Urothelium cell line (cell line): ENCODE measurements at regions not wholly inside any gene's neighbourhood (a gene's known extent, or its start where the extent isn't known, plus 50 kb on each side); places are given as distances from the start of the nearest gene placed in this dataset.
A peak's percentile ranks its signal among the peaks of the same experiment; 100 is the strongest.

Source experiments
- DNase-seq: peaks from one replicate; pipeline ENCODE4 v3.0.0; 2011; ENCODE audit warnings: low spot score, mixed read lengths
- FAIRE-seq: peaks from 2 replicates; lab custom pipeline; 2011; peaks lifted over from hg19 to GRCh38; lab: Jason Lieb, UNC

DNA sequence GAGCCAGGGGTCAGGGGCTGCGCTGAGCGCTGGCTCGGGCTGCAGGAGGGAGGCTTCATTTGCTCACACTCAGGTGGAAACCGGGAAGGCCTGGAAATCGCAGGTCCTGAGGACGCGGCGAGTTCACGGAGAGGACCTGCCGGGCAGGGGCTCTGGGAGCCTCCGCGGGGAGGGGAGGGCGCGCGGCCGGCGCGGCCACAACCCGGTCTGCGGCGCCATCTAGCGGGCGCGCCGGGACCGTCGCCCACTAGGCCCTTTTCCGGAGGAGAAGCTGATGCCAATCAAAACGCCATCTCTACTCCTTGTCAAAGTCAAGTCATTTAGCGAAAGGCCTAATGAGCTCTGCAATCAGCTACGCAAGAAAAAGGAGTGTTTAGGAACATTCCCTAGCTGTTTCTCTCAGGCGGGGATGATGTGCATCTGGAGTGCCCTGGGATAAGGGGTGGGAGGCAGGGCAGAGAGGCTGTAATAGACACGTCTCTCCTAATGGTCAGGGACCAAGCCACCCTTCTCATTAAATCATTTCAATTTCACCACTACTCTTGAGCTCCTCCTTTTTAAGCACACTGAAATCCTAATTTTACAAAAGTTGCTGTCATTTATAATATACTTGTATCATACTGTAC is 885.8 kb upstream of the TMEM132C start:
- FAIRE-seq, result no peak
- peak; percentile 81 for DNase-seq

DNA sequence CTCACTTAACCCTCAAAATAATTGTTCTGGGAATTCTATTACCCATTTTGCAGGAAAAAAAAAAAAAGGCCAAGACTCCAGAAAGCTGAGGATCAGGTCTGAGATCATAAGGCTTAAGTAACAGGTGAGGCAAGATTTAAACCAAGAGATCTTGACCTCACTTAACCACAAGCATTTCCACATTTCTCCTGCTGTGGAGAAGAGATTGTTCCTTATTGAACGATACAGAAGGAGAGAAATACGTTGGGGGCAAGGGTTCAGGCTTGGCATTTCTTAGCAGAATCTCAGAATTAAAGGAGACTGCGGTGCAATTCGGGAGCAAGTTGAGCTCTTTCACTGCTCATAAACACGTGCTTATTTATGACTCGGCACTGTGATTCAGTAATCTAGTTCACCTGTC is 885.3 kb upstream of the TMEM132C start:
- no peak for DNase-seq
- FAIRE-seq, result no peak

DNA sequence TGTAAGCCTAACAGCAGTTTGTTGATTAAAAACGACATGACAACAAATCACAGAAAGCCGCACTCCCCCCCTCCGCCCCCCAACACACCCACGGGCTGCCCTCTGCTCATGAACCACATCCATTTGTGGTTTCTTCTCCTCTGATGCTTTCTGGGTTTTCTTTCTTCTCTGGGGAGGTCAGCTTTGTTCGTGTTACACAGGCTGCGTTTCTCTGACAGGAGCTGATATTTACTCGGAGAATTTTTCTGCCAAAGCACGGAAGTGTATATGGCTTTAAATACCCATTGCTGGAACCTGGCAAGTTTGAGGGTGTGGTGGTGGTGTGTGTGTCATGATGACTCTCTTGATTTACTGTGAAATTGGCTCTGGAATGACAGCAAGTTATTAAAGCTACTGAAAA is 883.7 kb upstream of the TMEM132C start:
- no peak for FAIRE-seq
- peak; percentile 62 for DNase-seq

GRCh38 chr12:127386723-127387122 is 880.2 kb upstream of the TMEM132C start:
- no peak for FAIRE-seq
- no peak for DNase-seq

DNA sequence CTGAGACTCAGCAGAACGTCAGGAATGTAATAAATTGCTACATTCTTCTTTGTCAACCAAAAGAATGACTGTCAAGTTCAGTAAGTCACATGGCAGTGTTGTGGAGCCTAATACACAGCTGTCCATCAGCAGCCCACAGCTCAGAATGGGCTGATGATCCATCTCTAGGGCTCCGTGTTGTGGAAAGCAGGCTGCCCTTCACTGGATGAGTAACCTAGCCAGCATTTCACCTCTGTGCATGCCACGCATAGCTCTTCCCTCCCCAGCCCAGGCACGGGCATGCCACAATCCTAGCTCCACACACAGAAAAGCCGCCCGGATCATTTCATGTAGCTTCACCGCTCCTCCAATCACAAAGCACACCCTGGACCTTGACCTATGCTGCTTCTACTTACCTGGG is 878.0 kb upstream of the TMEM132C start:
- peak; percentile 77 for DNase-seq
- FAIRE-seq, result peak; percentile 95

DNA sequence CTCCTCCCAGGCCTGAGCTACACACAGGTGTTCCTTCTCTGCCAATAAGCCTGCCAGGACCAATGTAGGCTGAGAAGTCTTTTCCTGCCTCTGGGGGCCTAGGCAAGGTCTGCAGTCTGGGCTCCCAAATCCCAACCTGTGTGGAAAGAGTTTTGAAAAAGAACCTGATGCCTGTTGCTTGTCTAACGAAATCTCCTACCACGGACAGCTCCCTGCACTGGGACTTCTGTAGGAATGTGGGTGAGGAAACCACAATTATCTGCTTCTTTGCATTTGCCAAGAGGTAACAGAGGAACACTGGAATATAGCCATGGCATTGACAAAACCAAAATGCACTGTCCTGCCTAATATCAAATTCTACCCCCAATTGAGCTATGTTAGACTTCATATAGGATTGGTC is 877.0 kb upstream of the TMEM132C start:
- DNase-seq, result peak; percentile 69
- FAIRE-seq, result no peak

DNA sequence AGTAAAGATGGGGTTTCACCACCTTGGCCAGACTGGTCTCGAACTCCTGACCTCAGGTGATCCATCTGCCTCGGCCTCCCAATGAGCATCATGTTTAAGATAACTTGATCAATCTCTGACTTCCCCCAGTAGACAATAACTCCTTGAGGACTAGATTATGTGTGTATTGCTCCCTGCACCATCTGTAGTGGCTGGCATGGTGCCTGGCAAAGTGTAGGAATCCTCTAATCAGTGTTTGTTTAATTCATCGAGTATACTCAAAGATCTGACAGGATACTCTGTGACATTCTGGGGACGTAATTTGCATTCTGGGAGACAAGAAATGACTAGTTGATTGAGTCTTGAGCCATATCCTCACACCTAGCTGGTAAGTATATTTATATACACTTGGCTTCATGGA is 873.5 kb upstream of the TMEM132C start:
- FAIRE-seq (no peak), DNase-seq (no peak)

GRCh38 chr12:127393896-127394295 is 873.1 kb upstream of the TMEM132C start:
- DNase-seq, result peak; percentile 68
- FAIRE-seq, result peak; percentile 94

- no peak for DNase-seq
- no peak for FAIRE-seq
Measured at GRCh38 chr12:127396734-127397133, 870.2 kb upstream of the TMEM132C start.

- FAIRE-seq, result no peak
- no peak for DNase-seq
Measured at GRCh38 chr12:127398016-127398710, 868.8 kb upstream of the TMEM132C start.

GRCh38 chr12:127399451-127399850 is 867.5 kb upstream of the TMEM132C start:
- FAIRE-seq, result no peak
- no peak for DNase-seq

DNA sequence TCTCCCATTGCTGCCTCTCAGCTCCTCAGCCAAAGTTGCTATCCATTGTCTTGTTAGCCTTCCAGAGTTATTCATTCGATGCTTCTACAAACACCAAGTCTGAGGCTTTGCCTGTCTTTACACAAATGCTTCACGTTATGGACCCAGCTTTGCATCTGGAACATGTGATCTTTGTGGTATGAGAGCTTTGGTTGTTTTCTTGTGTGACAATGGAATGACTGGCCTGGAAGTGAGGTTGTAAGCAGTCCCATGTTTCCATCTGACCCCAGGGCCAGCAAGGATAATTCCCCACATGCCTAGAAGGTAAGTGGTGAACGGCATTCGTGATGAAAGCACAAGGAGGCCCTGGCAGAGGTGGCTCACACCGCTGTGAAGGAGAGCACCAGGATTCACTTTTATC is 866.7 kb upstream of the TMEM132C start:
- DNase-seq, result no peak

GRCh38 chr12:127401005-127401404 is 866.0 kb upstream of the TMEM132C start:
- FAIRE-seq (no peak), DNase-seq (peak; percentile 48)

More for the DNA sequence above, 866.7 kb upstream of the TMEM132C start:
- no peak for FAIRE-seq

DNA sequence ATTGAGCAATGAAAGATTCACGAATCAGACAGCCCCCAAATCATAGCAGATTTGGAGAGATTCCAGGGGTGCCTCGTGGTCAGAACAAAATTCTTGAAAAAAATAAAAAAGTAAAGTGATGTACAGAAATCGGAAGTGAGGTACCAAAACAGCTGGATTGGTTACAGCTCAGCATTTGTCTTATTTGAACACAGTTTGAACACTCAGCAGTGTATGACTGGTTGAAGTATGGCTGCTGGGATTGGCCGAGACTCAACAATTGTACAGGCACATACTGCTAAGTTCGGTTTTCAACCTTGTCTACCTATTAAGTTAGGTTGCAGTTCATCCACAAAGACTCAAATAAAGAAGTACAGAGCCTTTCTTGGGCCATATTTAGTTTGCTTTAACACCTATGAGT is 865.4 kb upstream of the TMEM132C start:
- FAIRE-seq, result no peak
- DNase-seq, result no peak

DNA sequence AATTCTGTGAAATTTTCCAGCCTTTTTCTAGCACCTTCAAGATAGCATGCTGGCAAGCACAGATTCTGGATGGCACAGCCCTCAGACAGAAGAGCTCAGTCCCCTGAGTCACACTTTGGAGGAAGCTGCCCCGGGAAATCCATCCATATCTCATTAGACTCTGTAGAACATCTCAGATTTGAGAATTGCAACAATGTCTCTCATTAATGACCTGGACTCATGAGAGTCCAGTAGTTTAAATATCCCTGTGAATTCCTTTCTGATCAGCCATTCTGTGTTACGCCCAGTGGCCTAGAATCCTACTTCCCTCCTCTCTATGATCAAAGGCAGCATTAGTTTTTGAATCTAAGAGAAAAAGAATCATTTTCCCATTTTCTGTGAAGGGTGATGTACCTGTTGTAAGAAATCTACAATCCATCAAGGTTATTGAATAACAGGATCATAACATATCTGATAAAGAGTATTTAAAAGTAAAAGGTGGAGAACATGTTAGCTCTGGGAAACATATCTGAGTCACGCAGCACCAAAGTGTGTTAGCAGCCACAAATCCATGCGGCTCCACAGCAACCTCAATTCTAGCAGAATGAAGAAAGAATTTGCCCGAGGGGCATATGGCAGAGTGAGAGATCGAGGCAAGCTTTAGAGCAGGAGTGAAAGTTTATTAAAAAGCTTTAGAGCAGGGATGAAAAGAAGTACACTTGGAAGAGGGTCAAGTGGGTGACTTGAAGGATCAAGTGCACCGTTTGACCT is 855.6 kb upstream of the TMEM132C start:
- DNase-seq (no peak), FAIRE-seq (no peak)

- DNase-seq (no peak), FAIRE-seq (no peak)
Measured at GRCh38 chr12:127411981-127412380, 855.0 kb upstream of the TMEM132C start.

- DNase-seq (no peak), FAIRE-seq (no peak)
Measured at GRCh38 chr12:127412866-127413265, 854.1 kb upstream of the TMEM132C start.

GRCh38 chr12:127414186-127414585 is 852.8 kb upstream of the TMEM132C start:
- DNase-seq, result no peak
- FAIRE-seq, result no peak

DNA sequence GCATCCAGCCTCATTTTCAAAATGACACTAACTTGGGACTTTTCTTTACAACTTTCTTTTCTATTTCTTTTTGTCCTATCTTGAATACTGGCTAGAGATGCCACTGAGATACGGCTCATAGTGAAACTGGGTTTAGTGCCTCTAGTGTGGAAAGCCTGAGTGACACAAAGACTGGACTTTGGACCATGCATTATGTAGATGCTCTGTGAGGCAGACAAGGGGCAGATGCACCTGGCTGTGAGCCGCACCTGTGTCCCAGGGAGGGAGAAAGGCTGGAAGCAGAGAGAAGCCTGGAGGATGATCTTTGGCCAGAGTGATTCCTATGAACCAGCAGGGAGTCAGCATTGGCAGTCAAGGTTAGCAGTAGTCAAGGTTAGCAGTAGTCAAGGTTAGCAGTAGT is 852.3 kb upstream of the TMEM132C start:
- DNase-seq, result no peak
- no peak for FAIRE-seq

DNA sequence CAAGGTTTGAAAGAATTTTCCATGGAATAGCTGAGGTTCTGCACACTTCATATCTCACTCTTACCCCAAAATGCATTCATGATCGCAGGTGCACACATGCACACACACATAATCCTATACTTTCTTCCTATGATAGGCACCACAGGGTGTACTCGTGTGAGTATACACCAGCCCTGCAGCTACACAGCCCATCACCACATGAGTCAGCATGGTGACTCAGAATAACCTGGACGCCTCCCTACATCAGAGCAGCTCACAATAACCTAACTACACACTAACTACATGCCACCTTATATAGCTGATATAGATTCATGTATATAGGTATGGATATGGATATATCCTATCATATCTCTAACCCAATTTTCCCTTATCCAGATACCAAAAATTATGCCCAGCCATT is 850.2 kb upstream of the TMEM132C start:
- DNase-seq (peak; percentile 27), FAIRE-seq (peak; percentile 46)

DNA sequence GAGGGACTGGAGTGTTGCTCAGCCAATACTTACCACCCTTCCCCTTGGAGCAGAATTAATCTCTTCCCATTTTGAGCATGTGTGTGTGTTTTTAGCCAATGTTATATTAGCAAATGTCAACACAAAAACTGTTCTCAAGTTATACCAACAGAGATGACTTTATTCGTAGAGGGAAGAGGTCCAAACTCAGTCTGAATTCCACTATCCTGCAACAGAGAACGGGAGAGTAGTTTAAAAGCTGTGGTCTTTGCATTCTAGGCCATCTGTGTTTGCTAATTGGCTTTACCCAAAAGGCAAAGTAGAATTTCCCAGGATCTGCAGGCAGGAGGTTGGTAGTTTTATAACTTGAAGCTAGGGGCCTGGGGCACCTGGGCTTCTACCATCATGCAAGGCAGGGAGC is 847.9 kb upstream of the TMEM132C start:
- DNase-seq (no peak), FAIRE-seq (no peak)

- DNase-seq, result no peak
- FAIRE-seq, result no peak
Measured at GRCh38 chr12:127421614-127422013, 845.4 kb upstream of the TMEM132C start.
